Transverse colon (tissue), 4 donors: ENCODE measurements at regions not wholly inside any gene's neighbourhood (a gene's known extent, or its start where the extent isn't known, plus 50 kb on each side); places are given as distances from the start of the nearest gene placed in this dataset.
"Not testable (repeated sequence)": the region's sequence is repeated elsewhere in the genome, so short reads cannot be mapped to it uniquely, and the experiment has no call there.

Experiments
- CTCF ChIP-seq, 5 experiments: fragments of 200-600 bp in 3 of 5; fragments of 450-650 bp in 2 of 5; sonication (generic) in 3 of 5; IDR thresholded peaks; 1 replicate in 2 of 5; 2 replicates in 3 of 5; pipeline ENCODE4 v1.5.1; 2016 to 2017; ENCODE audit warnings: antibody characterized with exemption in 5 of 5, inconsistent platforms in 3 of 5, mild to moderate bottlenecking in 2 of 5, moderate library complexity in 1 of 5
- POLR2AphosphoS5 ChIP-seq, 3 donors: sonication (generic); formaldehyde crosslinking; IDR thresholded peaks; one replicate each; pipeline ENCODE4 v1.6.1; 2016; ENCODE audit warnings: antibody characterized with exemption in 3 of 3

- TF ChIP-seq POLR2AphosphoS5, CTCF (IDR thresholded peaks at IDR 0.05): not testable (repeated sequence)
Measured at GRCh38 chrX:3838754-3839153, 125.3 kb upstream of the PRKX start.
